ENCODE measurements at regions not wholly inside any gene's neighbourhood (a gene's known extent, or its start where the extent isn't known, plus 50 kb on each side); places are given as distances from the start of the nearest gene placed in this dataset.
"Not testable (repeated sequence)": the region's sequence is repeated elsewhere in the genome, so short reads cannot be mapped to it uniquely, and the experiment has no call there.

DNA sequence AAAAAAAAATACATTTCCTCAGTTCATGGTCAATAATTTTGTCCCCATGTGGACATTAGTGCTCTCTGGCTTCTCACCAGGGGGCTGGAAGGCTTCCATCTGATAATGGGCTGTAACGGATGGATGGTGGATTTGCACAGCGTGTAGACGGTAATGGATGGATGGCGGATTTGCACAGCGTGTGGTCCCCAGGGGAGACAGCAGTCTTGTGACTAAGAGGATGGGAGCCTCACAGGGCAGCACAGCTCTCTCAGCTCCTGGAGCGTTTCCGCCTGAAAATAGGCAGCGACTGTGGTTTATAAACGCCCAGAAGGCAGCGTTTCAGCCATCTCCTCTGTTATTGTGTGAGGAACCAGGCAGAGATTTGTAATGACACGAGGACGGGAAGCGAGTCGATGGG lies 68.4 kb upstream of the MRGPRE start:
- not testable (repeated sequence) for TF ChIP-seq YY1 (IDR thresholded peaks at IDR 0.05; ENCODE audit: low read depth, low read length); CTCF (IDR thresholded peaks at IDR 0.05; ENCODE audit: control extremely low read depth in 1 of 3, insufficient read depth in 1 of 3, low read depth in 1 of 3, low read length in 3 of 3); POLR2A (IDR thresholded peaks at IDR 0.05; ENCODE audit: control extremely low read depth in 1 of 2, low read depth in 2 of 2, low read length in 2 of 2); SAP30 (IDR thresholded peaks at IDR 0.05; ENCODE audit: insufficient read depth, insufficient replicate concordance, low read length); SP1 (IDR thresholded peaks at IDR 0.05; ENCODE audit: low read depth, low read length); SP2 (IDR thresholded peaks at IDR 0.05; ENCODE audit: low read length); POLR2AphosphoS5 (IDR thresholded peaks at IDR 0.05; ENCODE audit: low read depth, low read length); TAF1 (IDR thresholded peaks at IDR 0.05; ENCODE audit: low read depth, low read length); RNF2 (IDR thresholded peaks at IDR 0.05; ENCODE audit: borderline replicate concordance, low read depth, low read length, missing control alignments, poor library complexity, severe bottlenecking); TCF12 (IDR thresholded peaks at IDR 0.05; ENCODE audit: low read depth, low read length)

All from H1 (cell line).